Hepatocyte (in vitro differentiated cells): ENCODE measurements at regions not wholly inside any gene's neighbourhood (a gene's known extent, or its start where the extent isn't known, plus 50 kb on each side); places are given as distances from the start of the nearest gene placed in this dataset.

Experiments
- EZH2 ChIP-seq: fragments of 200-600 bp; sonication (generic); IDR thresholded peaks from 2 replicates; pipeline ENCODE4 v1.6.1; 2016; ENCODE audit warnings: antibody characterized with exemption, mild to moderate bottlenecking, borderline replicate concordance
- EZH2phosphoT487 ChIP-seq: fragments of 200-600 bp; sonication (generic); IDR thresholded peaks from one replicate; pipeline ENCODE4 v1.6.1; 2018; ENCODE audit warnings: antibody characterized with exemption, mild to moderate bottlenecking, low read depth, moderate library complexity; ENCODE audit not compliant: unreplicated experiment, severe bottlenecking
- TF ChIP-seq, protein P1 (sequence below): fragments of 200-600 bp; sonication (generic); IDR thresholded peaks from 2 replicates; pipeline ENCODE4 v1.5.1; 2016; ENCODE audit warnings: antibody characterized with exemption, mild to moderate bottlenecking; ENCODE audit not compliant: poor library complexity

DNA sequence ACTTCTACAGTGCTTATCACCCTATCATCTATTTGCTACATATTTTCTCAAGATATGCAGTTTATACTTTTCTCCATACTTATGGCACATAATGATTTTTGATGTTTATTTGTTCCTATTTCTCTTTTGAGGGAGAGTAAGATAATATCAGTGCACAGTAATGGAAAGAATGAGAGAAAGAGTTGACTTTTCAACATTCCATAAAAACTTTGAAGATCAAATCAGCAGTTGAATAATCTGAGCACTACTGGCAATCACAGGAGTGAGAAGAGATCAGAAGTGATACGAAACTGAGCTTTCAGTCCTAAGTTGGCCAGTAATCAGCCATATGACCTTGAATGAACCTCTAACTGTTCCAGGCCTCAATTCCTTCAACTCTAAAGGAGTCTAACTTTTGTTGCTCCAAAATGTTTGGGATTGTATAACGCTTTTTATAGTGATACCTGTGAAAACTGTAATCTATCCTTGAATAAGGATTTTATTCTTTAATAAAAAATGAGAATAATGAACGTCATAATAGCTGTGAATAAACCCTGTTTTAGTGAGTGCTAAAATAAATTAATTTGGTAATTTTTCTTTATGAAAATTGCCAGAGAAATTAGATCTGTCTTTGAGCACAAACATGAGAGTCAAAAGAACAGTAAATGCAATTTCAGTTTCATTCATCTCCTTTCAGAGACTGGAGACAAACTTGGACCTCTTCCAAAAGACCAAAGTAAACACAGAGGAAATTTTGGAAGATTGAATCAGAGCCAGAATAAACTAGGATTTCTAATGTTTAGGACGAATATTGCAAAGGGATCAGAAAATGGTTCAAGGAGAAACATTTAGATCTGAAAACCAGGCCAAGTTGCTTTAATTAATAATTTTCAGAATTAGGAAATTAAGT lies 309.9 kb downstream of the ADGRL2 start:
- TF ChIP-seq, protein P1, sequence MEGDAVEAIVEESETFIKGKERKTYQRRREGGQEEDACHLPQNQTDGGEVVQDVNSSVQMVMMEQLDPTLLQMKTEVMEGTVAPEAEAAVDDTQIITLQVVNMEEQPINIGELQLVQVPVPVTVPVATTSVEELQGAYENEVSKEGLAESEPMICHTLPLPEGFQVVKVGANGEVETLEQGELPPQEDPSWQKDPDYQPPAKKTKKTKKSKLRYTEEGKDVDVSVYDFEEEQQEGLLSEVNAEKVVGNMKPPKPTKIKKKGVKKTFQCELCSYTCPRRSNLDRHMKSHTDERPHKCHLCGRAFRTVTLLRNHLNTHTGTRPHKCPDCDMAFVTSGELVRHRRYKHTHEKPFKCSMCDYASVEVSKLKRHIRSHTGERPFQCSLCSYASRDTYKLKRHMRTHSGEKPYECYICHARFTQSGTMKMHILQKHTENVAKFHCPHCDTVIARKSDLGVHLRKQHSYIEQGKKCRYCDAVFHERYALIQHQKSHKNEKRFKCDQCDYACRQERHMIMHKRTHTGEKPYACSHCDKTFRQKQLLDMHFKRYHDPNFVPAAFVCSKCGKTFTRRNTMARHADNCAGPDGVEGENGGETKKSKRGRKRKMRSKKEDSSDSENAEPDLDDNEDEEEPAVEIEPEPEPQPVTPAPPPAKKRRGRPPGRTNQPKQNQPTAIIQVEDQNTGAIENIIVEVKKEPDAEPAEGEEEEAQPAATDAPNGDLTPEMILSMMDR, result no peak
- TF ChIP-seq EZH2phosphoT487 (no peak), EZH2 (no peak)
